ENCODE measurements at regions not wholly inside any gene's neighbourhood (a gene's known extent, or its start where the extent isn't known, plus 50 kb on each side); places are given as distances from the start of the nearest gene placed in this dataset.

DNA sequence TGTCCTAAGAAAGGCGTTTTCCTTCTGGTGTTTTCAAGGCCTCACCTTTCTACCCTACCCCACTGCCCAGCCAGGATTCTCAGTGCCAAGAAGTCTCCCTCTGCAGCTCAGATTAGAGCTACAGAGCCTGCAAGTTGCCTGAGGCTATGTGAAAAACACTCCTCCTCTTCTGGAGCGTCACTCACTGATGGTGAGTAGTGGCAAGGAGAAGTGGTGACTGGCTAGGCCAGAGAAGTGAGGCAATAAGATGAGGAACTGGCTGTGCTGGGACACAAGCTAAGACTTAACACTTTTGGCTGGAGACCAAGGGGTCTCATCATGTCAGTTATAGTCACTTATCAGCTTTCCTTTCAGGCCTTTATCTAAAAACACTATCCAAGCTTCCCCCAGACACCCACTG, 86.7 kb upstream of the PRKAR2B start:
- no peaks in the 10 kb centered on the region for H3K9me2 ChIP-seq (replicated peaks; ENCODE audit: low read depth, low read length)
- H3K4me1 ChIP-seq (ENCODE audit: insufficient read depth, low read length, poor library complexity, severe bottlenecking) = no peaks in the 10 kb centered on the region
- H3K4me2 ChIP-seq (ENCODE audit: low read depth, low read length, poor library complexity, severe bottlenecking) = no peak overlapping the region
- H3K27me3 ChIP-seq (ENCODE audit: insufficient read depth, low read length, poor library complexity, severe bottlenecking) = no peaks in the 10 kb centered on the region
- H3K9ac ChIP-seq (ENCODE audit: low read depth, low read length, poor library complexity, severe bottlenecking) = no peak overlapping the region
- no peaks in the 10 kb centered on the region for H3K36me3 ChIP-seq (ENCODE audit: insufficient read depth, low read length)
- TF ChIP-seq, protein P1, sequence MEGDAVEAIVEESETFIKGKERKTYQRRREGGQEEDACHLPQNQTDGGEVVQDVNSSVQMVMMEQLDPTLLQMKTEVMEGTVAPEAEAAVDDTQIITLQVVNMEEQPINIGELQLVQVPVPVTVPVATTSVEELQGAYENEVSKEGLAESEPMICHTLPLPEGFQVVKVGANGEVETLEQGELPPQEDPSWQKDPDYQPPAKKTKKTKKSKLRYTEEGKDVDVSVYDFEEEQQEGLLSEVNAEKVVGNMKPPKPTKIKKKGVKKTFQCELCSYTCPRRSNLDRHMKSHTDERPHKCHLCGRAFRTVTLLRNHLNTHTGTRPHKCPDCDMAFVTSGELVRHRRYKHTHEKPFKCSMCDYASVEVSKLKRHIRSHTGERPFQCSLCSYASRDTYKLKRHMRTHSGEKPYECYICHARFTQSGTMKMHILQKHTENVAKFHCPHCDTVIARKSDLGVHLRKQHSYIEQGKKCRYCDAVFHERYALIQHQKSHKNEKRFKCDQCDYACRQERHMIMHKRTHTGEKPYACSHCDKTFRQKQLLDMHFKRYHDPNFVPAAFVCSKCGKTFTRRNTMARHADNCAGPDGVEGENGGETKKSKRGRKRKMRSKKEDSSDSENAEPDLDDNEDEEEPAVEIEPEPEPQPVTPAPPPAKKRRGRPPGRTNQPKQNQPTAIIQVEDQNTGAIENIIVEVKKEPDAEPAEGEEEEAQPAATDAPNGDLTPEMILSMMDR (conservative IDR thresholded peaks at IDR 0.05; ENCODE audit: low read length) = no peak
- TF ChIP-seq EZH2phosphoT487 (IDR thresholded peaks at IDR 0.05; ENCODE audit: borderline replicate concordance) = no peak
- no peak overlapping the region for H2AFZ ChIP-seq (ENCODE audit: low read length)
- no peaks in the 10 kb centered on the region for H3K9me3 ChIP-seq (ENCODE audit: insufficient read depth, low read depth, low read length)
- H3F3A ChIP-seq (ENCODE audit: low read depth) = no peaks in the 10 kb centered on the region
- H3K79me2 ChIP-seq (ENCODE audit: insufficient read depth, low read length) = no peaks in the 10 kb centered on the region
- H4K20me1 ChIP-seq (ENCODE audit: insufficient read depth, low read length, poor library complexity, severe bottlenecking) = no peaks in the 10 kb centered on the region
- no peak overlapping the region for H3K4me3 ChIP-seq (ENCODE audit: low read length, poor library complexity, severe bottlenecking)

DNA sequence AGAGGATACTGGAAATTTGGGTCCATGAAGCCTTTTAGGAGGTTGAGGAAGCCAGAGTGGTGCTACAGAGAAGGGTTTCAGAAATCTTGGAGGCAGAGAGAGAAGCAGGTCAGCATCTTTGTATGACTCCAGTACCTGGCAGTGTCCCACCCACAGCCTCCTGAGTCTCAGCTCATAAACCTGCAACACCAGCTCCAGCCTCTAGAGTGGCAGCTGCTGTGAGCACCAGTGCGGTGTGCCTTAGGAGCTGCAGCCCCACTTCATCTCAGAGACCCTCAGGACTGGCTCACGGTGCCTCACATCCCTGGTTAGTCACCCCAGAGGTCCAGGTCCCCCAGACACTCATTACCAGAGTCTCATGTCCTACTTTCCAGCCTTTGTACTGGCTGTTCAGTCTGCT, 84.8 kb upstream of the PRKAR2B start:
- no peaks in the 10 kb centered on the region for H3K4me1 ChIP-seq (ENCODE audit: insufficient read depth, low read length, poor library complexity, severe bottlenecking)
- no peaks in the 10 kb centered on the region for H3K79me2 ChIP-seq (ENCODE audit: insufficient read depth, low read length)
- H3K9me3 ChIP-seq (ENCODE audit: insufficient read depth, low read depth, low read length) = no peaks in the 10 kb centered on the region
- H4K20me1 ChIP-seq (ENCODE audit: insufficient read depth, low read length, poor library complexity, severe bottlenecking) = no peaks in the 10 kb centered on the region
- no peak overlapping the region for H3K9ac ChIP-seq (ENCODE audit: low read depth, low read length, poor library complexity, severe bottlenecking)
- H2AFZ ChIP-seq (ENCODE audit: low read length) = no peak overlapping the region
- TF ChIP-seq EZH2phosphoT487 (IDR thresholded peaks at IDR 0.05; ENCODE audit: borderline replicate concordance) = no peak
- TF ChIP-seq, protein P1 (conservative IDR thresholded peaks at IDR 0.05; ENCODE audit: low read length) = peak; percentile 55
- H3K9me2 ChIP-seq (replicated peaks; ENCODE audit: low read depth, low read length) = no peaks in the 10 kb centered on the region
- H3K4me3 ChIP-seq (ENCODE audit: low read length, poor library complexity, severe bottlenecking) = no peak overlapping the region
- H3K27me3 ChIP-seq (ENCODE audit: insufficient read depth, low read length, poor library complexity, severe bottlenecking) = no peaks in the 10 kb centered on the region
- H3K4me2 ChIP-seq (ENCODE audit: low read depth, low read length, poor library complexity, severe bottlenecking) = no peak overlapping the region
- H3F3A ChIP-seq (ENCODE audit: low read depth) = no peaks in the 10 kb centered on the region
- H3K36me3 ChIP-seq (ENCODE audit: insufficient read depth, low read length) = no peaks in the 10 kb centered on the region

DNA sequence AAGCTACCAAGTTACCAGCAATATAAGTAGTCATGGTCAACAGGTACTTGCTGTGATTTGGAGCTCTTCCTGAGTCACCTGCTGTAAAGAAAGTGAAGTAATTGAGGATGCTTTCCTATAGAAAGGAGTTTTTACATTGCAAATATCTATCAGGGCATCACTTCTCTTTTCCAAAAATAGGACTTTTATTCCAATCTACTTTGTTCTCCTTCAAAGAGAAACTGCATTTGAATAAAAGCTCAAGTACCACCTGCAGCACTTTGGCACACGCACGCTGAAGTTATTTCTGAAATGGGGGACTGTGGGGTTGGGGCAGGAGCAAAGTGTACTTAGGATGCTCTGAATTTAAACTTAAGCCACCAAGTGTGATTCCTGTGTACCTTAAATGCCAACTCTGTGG, 81.8 kb upstream of the PRKAR2B start:
- Histone ChIP-seq H3F3A (ENCODE audit: low read depth) (no peaks in the 10 kb centered on the region), H3K27me3 (ENCODE audit: insufficient read depth, low read length, poor library complexity, severe bottlenecking) (no peaks in the 10 kb centered on the region), H3K9me3 (ENCODE audit: insufficient read depth, low read depth, low read length) (no peaks in the 10 kb centered on the region), H3K36me3 (ENCODE audit: insufficient read depth, low read length) (no peaks in the 10 kb centered on the region), H3K79me2 (ENCODE audit: insufficient read depth, low read length) (no peaks in the 10 kb centered on the region), H3K4me3 (ENCODE audit: low read length, poor library complexity, severe bottlenecking) (no peak overlapping the region), H3K4me2 (ENCODE audit: low read depth, low read length, poor library complexity, severe bottlenecking) (no peak overlapping the region), H3K4me1 (ENCODE audit: insufficient read depth, low read length, poor library complexity, severe bottlenecking) (no peaks in the 10 kb centered on the region), H4K20me1 (ENCODE audit: insufficient read depth, low read length, poor library complexity, severe bottlenecking) (no peaks in the 10 kb centered on the region), H3K9me2 (replicated peaks; ENCODE audit: low read depth, low read length) (no peaks in the 10 kb centered on the region), H2AFZ (ENCODE audit: low read length) (no peak overlapping the region), H3K9ac (ENCODE audit: low read depth, low read length, poor library complexity, severe bottlenecking) (no peak overlapping the region)
- TF ChIP-seq EZH2phosphoT487 (IDR thresholded peaks at IDR 0.05; ENCODE audit: borderline replicate concordance) = no peak
- TF ChIP-seq, protein P1 (conservative IDR thresholded peaks at IDR 0.05; ENCODE audit: low read length) = no peak

All from Loucy (cell line).